ENCODE measurements at regions not wholly inside any gene's neighbourhood (a gene's known extent, or its start where the extent isn't known, plus 50 kb on each side); places are given as distances from the start of the nearest gene placed in this dataset.

- TF ChIP-seq POLR2AphosphoS5 (IDR thresholded peaks at IDR 0.05; ENCODE audit: low read depth, low read length), result no peak
- TF ChIP-seq CTCF (IDR thresholded peaks at IDR 0.05), result peak; percentile 93
- no peak for TF ChIP-seq SIN3A (IDR thresholded peaks at IDR 0.05; ENCODE audit: borderline replicate concordance, insufficient read depth, low read depth, low read length)
- no peak for TF ChIP-seq REST (IDR thresholded peaks at IDR 0.05; ENCODE audit: insufficient read depth in 1 of 2, low read depth in 2 of 2, low read length in 1 of 2)
- no peak for TF ChIP-seq TCF7L2 (IDR thresholded peaks at IDR 0.05; ENCODE audit: low read depth, low read length)
Observed at GRCh38 chr5:129852747-129853352, 51.4 kb upstream of the CHSY3 start.
